A549 (cell line): ENCODE measurements at regions not wholly inside any gene's neighbourhood (a gene's known extent, or its start where the extent isn't known, plus 50 kb on each side); places are given as distances from the start of the nearest gene placed in this dataset.
"Not testable (repeated sequence)": the region's sequence is repeated elsewhere in the genome, so short reads cannot be mapped to it uniquely, and the experiment has no call there.

Source experiments
- ATAC-seq, 2 experiments: fragments of 200-7000 bp in 1 of 2; fragments of >200 bp in 1 of 2; cut with Nextera tagmentation in 1 of 2; cut with Tn5 transposase in 1 of 2; 3 replicates each; pipeline versions ENCODE4 v1.8.0 to v1.9.1; 2018 to 2020; ENCODE audit warnings: mild to moderate bottlenecking in 1 of 2, moderate library complexity in 1 of 2
- CTCF ChIA-PET: fragments of 300-600 bp; sonication (Branson Sonifier 250); formaldehyde crosslinking; extraction: SDS; loops from one replicate; lab custom pipeline; 2021; ENCODE audit warnings: antibody characterized with exemption, inconsistent platforms; lab: Yijun Ruan, JAX
- POLR2A ChIA-PET: fragments of 350-600 bp; formaldehyde crosslinking; extraction: SDS; loops from one replicate; lab custom pipeline; 2021; ENCODE audit warnings: antibody characterized with exemption, inconsistent platforms; lab: Yijun Ruan, JAX
- DNase-seq, 2 experiments: peaks; one replicate each; pipeline versions ENCODE4 v3.0.0 to v3.0.0-alpha.2; 2011 to 2016; ENCODE audit warnings: low read depth in 1 of 2, low spot score in 1 of 2
- FAIRE-seq: peaks from 2 replicates; lab custom pipeline; 2011; peaks lifted over from hg19 to GRCh38; lab: Jason Lieb, UNC
- H3K27ac ChIP-seq, 2 experiments: fragments of >200 bp; sonication (Bioruptor Twin); formaldehyde crosslinking; 3 replicates each; pipeline ENCODE4 v1.5.1; 2016 to 2017
- H3K4me1 ChIP-seq: fragments of >200 bp; sonication (Bioruptor Twin); formaldehyde crosslinking; 3 replicates; pipeline ENCODE4 v1.6.1; 2016
- H3K4me2 ChIP-seq: fragments of >200 bp; sonication (Bioruptor Twin); formaldehyde crosslinking; 3 replicates; pipeline ENCODE4 v1.6.1; 2016
- H3K4me3 ChIP-seq: fragments of >200 bp; sonication (Bioruptor Twin); formaldehyde crosslinking; 3 replicates; pipeline ENCODE4 v1.5.1; 2016
- H3K9me3 ChIP-seq: fragments of >200 bp; sonication (Bioruptor Twin); formaldehyde crosslinking; 3 replicates; pipeline ENCODE4 v1.6.1; 2016
- BCL3 ChIP-seq: fragments of >200 bp; sonication (Bioruptor Twin); formaldehyde crosslinking; IDR thresholded peaks from 3 replicates; pipeline ENCODE4 v1.6.1; 2016
- CBX8 ChIP-seq: fragments of 200-600 bp; sonication (generic); IDR thresholded peaks from 2 replicates; pipeline ENCODE4 v1.6.1; 2016
- ELK1 ChIP-seq: fragments of 150-350 bp; IDR thresholded peaks from 2 replicates; pipeline ENCODE4 v1.6.1; 2014; ENCODE audit warnings: low read depth, mild to moderate bottlenecking, low read length
- ESRRA ChIP-seq: fragments of 150-350 bp; IDR thresholded peaks from 2 replicates; pipeline ENCODE4 v1.6.1; 2014; ENCODE audit warnings: mild to moderate bottlenecking, low read length, borderline replicate concordance
- FOSB ChIP-seq: fragments of 250-450 bp; sonication (Bioruptor Pico); IDR thresholded peaks from 2 replicates; pipeline ENCODE4 v1.5.0; 2020; ENCODE audit warnings: mild to moderate bottlenecking, moderate library complexity
- FOXS1 ChIP-seq: fragments of 250-450 bp; sonication (Bioruptor Pico); IDR thresholded peaks from 2 replicates; pipeline ENCODE4 v1.5.0; 2020; ENCODE audit warnings: mild to moderate bottlenecking, moderate library complexity
- HEYL ChIP-seq: fragments of 250-450 bp; sonication (Bioruptor Pico); IDR thresholded peaks from 2 replicates; pipeline ENCODE4 v1.8.0; 2021; ENCODE audit warnings: mild to moderate bottlenecking, moderate library complexity
- HOXB13 ChIP-seq: fragments of 250-450 bp; sonication (Bioruptor Pico); IDR thresholded peaks from 2 replicates; pipeline ENCODE4 v1.5.0; 2020; ENCODE audit warnings: low read depth, mild to moderate bottlenecking, moderate library complexity
- JUNB ChIP-seq: fragments of >200 bp; sonication (Bioruptor Twin); formaldehyde crosslinking; IDR thresholded peaks from 2 replicates; pipeline ENCODE4 v1.6.1; 2016
- KDM5A ChIP-seq: fragments of 200-600 bp; sonication (generic); IDR thresholded peaks from 2 replicates; pipeline ENCODE4 v1.6.1; 2016; ENCODE audit warnings: antibody characterized with exemption, mild to moderate bottlenecking
- MAFK ChIP-seq: fragments of 450-650 bp; IDR thresholded peaks from 2 replicates; pipeline ENCODE4 v1.6.1; 2014; ENCODE audit not compliant: partially characterized antibody
- MYC ChIP-seq: IDR thresholded peaks from 2 replicates; pipeline ENCODE4 v1.6.1; 2012; ENCODE audit warnings: mild to moderate bottlenecking, inconsistent platforms, low read length, improper control_type of control experiment, borderline replicate concordance
- PBX3 ChIP-seq: IDR thresholded peaks from 2 replicates; pipeline ENCODE4 v1.6.1; 2012
- RAD21 ChIP-seq, 2 experiments: fragments of >200 bp in 1 of 2; sonication (Bioruptor Twin) in 1 of 2; formaldehyde crosslinking in 1 of 2; IDR thresholded peaks in 1 of 2; conservative IDR thresholded peaks in 1 of 2; 2 replicates in 1 of 2; 3 replicates in 1 of 2; pipeline ENCODE4 v1.6.1; 2012 to 2018; ENCODE audit warnings: inconsistent platforms in 1 of 2
- RARB ChIP-seq: fragments of 250-450 bp; sonication (Bioruptor Pico); IDR thresholded peaks from 2 replicates; pipeline ENCODE4 v1.8.0; 2021; ENCODE audit warnings: mild to moderate bottlenecking, moderate library complexity
- REST ChIP-seq: fragments of 200-600 bp; sonication (generic); IDR thresholded peaks from 2 replicates; pipeline ENCODE4 v1.6.1; 2016; ENCODE audit warnings: antibody characterized with exemption, mild to moderate bottlenecking, moderate library complexity
- SMC3 ChIP-seq: fragments of >200 bp; sonication (Bioruptor Twin); formaldehyde crosslinking; IDR thresholded peaks from 3 replicates; pipeline ENCODE4 v1.6.1; 2018; ENCODE audit warnings: inconsistent platforms
- USF2 ChIP-seq: fragments of 450-650 bp; IDR thresholded peaks from 2 replicates; pipeline ENCODE4 v1.6.1; 2014; ENCODE audit warnings: antibody characterized with exemption
- WGBS: methylation state at CpG from one replicate; pipeline ENCODE4 v1.1.6; 2017; ENCODE audit errors: missing lambda C conversion rate; 5-methylcytosine and 5-hydroxymethylcytosine counted together

GRCh38 chr5:108451269-108451668 lies 69.4 kb upstream of the FBXL17 start:
- FAIRE-seq (no peak), ATAC-seq (no peak), DNase-seq (no peak)
- Histone ChIP-seq H3K9me3 (0 out of 3 replicates have a peak, but pooled peaks cover 3% of the 10 kb centered on the region), H3K27ac (no peak overlapping the region), H3K4me3 (no peak overlapping the region), H3K4me2 (no peak overlapping the region), H3K4me1 (no peaks in the 10 kb centered on the region)
- ChIA-PET CTCF (interaction anchor here (1.3 kb wide), 1 partner anchor 12 kb away, joined by 3 read pairs; no protein-coding TSS in a partner anchor), POLR2A (no interaction called here)
- TF ChIP-seq RAD21 (conservative IDR thresholded peaks at IDR 0.05 in 1 of 2, IDR thresholded peaks at IDR 0.05 in 1 of 2) (0 out of 5 replicates have a peak, but pooled peaks of 1 of the 2 experiments have one; percentile 5), HOXB13 (CRISPR knock-in tag) (no peak), MAFK (no peak)

- FAIRE-seq, CTCF ChIA-PET, H3K4me3 ChIP-seq, H3K4me1 ChIP-seq, H3K9me3 ChIP-seq, ATAC-seq, H3K4me2 ChIP-seq, POLR2A ChIA-PET, DNase-seq, H3K27ac ChIP-seq: not testable (repeated sequence)
- WGBS, result 73% methylated on average over 3 of the region's 3 CpGs
Measured at GRCh38 chr5:108444130-108444529, 62.2 kb upstream of the FBXL17 start.

- 57% methylated on average over 12 of the region's 24 CpGs for WGBS
Measured at GRCh38 chr5:108442063-108442651, 60.3 kb upstream of the FBXL17 start.

GRCh38 chr5:108437425-108437824 lies 55.5 kb upstream of the FBXL17 start:
- CTCF ChIA-PET, result no interaction called here
- ATAC-seq (no peak), FAIRE-seq (no peak), DNase-seq (no peak)
- Histone ChIP-seq H3K4me1 (no peaks in the 10 kb centered on the region), H3K4me2 (no peak overlapping the region), H3K4me3 (no peak overlapping the region), H3K27ac (no peak overlapping the region), H3K9me3 (no peaks in the 10 kb centered on the region)
- TF ChIP-seq USF2 (no peak), REST (no peak), PBX3 (no peak), JUNB (no peak)
- 82% methylated on average over 1 of the region's 1 CpG for WGBS
- POLR2A ChIA-PET, result no interaction called here

More at GRCh38 chr5:108442063-108442651, 60.3 kb upstream of the FBXL17 start:
- H3K4me3 ChIP-seq, H3K4me1 ChIP-seq, H3K4me2 ChIP-seq, POLR2A ChIA-PET, H3K9me3 ChIP-seq, DNase-seq, FAIRE-seq, CTCF ChIA-PET, ATAC-seq, H3K27ac ChIP-seq: not testable (repeated sequence)

GRCh38 chr5:108436696-108437095 lies 54.8 kb upstream of the FBXL17 start:
- CTCF ChIA-PET, result no interaction called here
- H3K4me2 ChIP-seq, result no peak overlapping the region
- H3K4me1 ChIP-seq, result no peaks in the 10 kb centered on the region
- WGBS, result 78% methylated on average over 5 of the region's 5 CpGs
- FAIRE-seq (no peak), DNase-seq (no peak), ATAC-seq (no peak)
- no peaks in the 10 kb centered on the region for H3K9me3 ChIP-seq
- POLR2A ChIA-PET, result no interaction called here
- H3K27ac ChIP-seq, result no peak overlapping the region
- no peak overlapping the region for H3K4me3 ChIP-seq
- no peak for TF ChIP-seq MYC
- no peak for TF ChIP-seq KDM5A
- TF ChIP-seq RARB, result no peak
- no peak for TF ChIP-seq RAD21 (conservative IDR thresholded peaks at IDR 0.05 in 1 of 2, IDR thresholded peaks at IDR 0.05 in 1 of 2)
- no peak for TF ChIP-seq ELK1
- no peak for TF ChIP-seq CBX8
- no peak for TF ChIP-seq ESRRA
- TF ChIP-seq HEYL (CRISPR knock-in tag), result no peak
- TF ChIP-seq BCL3, result no peak
- TF ChIP-seq FOSB (CRISPR knock-in tag), result no peak
- TF ChIP-seq SMC3, result no peak
- TF ChIP-seq FOXS1, result no peak
- TF ChIP-seq MAFK, result no peak
